NCI-H1694 treated with DMSO at 0.1 percent for 48 hours (cell line): ENCODE measurements at regions not wholly inside any gene's neighbourhood (a gene's known extent, or its start where the extent isn't known, plus 50 kb on each side); places are given as distances from the start of the nearest gene placed in this dataset.
"Not testable (repeated sequence)": the region's sequence is repeated elsewhere in the genome, so short reads cannot be mapped to it uniquely, and the experiment has no call there.

ENCODE experiments used
- DNase-seq: peaks from one replicate; lab custom pipeline; 2025; lab: John Stamatoyannopoulos, UW

DNA sequence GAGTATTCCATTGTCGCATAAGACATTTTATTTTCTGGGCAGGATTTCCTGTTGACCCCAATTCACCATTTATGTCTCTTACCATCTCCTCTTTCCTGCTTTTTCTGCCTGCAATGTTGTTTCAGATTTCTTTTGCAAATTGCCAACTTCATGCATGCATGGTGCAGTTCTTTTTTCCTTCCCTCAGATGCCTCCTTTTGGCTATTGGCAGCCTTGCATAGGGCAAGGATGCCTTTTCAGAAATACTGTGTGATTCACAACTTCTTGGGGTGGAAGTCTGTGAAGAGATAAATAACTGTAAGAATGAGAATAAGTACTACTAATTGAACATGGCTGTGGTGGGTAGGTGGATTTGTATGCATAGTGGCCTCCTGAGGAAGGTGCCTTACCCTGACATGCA, 116.7 kb downstream of the SOX4 start:
- DNase-seq = no peak

DNA sequence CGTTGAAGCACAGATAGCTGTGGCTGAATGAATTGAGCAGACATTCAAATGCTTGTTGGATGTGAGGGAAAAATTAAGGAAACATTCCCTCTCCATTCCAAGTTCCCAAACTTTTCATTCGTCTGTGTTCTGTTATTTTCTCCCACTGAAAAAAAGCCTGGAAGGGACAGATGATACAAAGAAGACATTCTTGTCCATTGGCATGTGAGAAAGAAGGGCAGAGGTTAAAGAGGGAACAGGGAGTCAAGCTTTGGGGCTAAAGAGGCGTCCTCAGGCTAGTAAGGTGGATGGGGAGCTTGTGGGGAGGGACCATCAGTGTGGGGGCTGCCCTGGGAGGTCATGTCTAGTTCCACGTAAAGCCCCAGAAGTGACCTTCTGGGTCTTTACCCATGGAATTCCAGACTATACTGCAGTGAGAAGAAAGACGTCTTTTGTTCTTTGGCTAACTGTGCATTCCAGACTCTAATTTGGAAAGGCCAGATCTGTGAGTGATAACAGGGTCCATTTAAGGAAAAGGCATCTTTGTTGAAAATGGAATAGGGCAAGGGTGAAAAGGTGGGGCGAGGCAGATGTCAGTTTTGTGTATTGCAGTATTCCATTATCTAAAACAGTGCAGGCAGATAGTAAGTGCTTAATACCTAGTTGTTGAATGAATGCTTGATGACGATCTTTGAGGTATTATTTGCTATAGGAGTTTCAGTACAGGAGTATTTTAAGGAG, 117.5 kb downstream of the SOX4 start:
- DNase-seq = no peak

- no peak for DNase-seq
Measured at GRCh38 chr6:21712213-21712612, 118.7 kb downstream of the SOX4 start.

GRCh38 chr6:21713481-21713880, 119.9 kb downstream of the SOX4 start:
- no peak for DNase-seq

- DNase-seq = no peak
Measured at GRCh38 chr6:21715180-21715579, 121.6 kb downstream of the SOX4 start.

GRCh38 chr6:21722510-21722909, 129.0 kb downstream of the SOX4 start:
- no peak for DNase-seq

GRCh38 chr6:21726676-21727075, 133.1 kb downstream of the SOX4 start:
- no peak for DNase-seq

- no peak for DNase-seq
Measured at GRCh38 chr6:21728141-21728540, 134.6 kb downstream of the SOX4 start.

DNA sequence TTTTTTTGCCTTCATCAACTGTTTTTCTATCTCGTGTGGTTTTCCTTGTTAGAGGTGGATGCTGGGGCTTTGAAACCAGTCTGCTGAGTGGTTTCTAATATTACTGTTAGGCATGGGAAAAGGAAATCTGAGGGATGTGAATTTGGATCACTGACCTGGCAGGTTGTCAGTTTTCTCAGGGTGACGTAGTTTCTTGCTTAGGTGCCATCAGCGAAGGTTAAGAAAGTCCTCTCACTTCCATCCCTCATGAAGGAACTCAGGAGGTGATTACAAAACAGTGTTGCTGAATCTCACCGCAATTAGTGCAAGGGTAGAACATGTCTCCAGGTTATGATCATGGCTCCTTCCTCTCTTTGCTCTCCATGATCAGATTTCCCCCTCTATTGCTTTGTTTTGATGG, 135.9 kb downstream of the SOX4 start:
- no peak for DNase-seq

GRCh38 chr6:21730533-21730932, 137.0 kb downstream of the SOX4 start:
- DNase-seq = no peak

DNA sequence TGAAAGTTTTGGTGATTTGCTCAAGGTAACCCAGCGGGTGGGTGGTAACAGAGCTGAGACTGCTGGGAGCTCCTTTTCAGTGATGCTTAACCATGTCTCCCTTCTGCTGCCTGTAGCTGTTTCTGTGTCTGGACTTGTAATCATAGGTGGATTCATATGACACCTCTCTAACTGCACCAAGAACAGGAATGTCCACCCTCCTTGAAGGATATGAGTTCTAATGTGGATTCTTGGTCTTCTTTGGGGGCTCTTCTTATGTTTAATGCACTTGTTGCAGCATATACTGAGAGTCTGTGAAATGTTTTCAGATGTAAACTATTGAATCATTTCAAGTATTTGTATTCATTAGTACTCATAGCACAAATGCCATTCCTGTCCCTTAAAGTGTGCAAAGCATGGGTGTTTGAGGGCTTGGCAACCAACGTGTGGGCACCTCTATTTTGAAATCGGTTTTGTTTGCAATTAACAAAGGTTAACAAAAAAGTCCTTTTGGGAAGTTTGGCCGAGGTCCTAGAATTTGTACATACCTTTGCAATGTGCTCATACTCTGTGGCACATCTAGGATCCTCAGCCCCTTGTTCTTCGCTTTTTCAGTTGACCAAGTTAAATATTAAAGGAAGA, 138.0 kb downstream of the SOX4 start:
- no peak for DNase-seq

- DNase-seq = not testable (repeated sequence)
Measured at GRCh38 chr6:21732032-21732730, 138.6 kb downstream of the SOX4 start.

DNA sequence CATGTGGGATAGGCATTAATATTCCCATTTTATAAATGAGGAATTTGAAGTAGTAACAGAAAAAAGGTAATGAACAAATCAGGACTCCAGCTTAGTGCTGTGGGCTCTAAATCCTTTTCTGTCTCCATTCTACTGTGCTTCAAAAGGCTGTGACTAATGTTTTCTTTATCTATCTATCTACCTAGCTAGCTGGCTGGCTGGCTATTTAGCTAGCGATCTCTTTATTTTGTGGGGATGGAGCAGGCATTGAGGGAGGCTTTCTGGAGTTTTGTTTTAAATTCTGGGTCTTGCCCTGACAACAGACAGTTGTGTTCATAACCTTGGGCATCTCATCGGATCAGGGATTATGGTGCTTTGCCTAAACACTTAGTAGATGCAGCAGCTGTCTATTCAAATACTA, 139.2 kb downstream of the SOX4 start:
- DNase-seq = no peak

DNA sequence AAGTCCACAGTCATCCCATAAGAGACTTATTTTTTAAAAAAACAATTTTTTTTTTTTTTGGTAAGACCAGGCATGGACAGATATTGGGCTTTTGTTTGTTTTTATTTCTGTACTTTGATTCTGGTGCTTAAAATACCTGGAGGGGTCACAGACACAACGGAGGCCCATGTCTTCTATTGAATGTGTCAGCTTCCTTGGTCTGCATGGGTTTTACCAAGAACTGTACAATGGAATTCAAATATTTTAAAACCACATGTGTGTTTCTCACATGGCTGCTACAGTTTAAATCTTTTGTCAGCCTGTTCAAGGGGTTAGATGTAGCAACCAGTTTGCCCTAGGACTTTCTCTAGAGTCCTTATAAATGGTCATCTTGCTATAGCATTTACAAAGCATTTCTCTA, 139.8 kb downstream of the SOX4 start:
- DNase-seq = no peak

GRCh38 chr6:21734204-21734603, 140.7 kb downstream of the SOX4 start:
- no peak for DNase-seq

- DNase-seq = no peak
Measured at GRCh38 chr6:21738180-21739094, 144.9 kb downstream of the SOX4 start.

DNA sequence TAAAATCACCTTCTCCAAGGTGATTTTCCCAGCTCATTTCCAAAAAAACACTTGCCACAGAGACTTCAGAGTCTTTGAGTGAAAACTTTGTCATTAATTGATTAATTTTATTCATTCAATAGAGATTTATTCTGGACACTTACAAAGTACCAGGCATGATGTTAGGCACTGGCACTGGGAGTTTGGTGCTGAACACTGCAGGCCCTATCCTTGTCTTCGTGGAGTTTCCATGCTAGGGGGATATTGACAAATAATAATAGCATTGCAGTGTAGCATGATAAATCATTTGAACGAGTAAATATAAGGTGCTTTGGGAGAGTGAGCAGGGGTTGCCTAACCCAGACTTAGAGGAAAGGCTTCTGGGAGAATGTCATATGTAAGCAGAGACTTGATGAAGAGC, 145.7 kb downstream of the SOX4 start:
- DNase-seq = no peak

DNA sequence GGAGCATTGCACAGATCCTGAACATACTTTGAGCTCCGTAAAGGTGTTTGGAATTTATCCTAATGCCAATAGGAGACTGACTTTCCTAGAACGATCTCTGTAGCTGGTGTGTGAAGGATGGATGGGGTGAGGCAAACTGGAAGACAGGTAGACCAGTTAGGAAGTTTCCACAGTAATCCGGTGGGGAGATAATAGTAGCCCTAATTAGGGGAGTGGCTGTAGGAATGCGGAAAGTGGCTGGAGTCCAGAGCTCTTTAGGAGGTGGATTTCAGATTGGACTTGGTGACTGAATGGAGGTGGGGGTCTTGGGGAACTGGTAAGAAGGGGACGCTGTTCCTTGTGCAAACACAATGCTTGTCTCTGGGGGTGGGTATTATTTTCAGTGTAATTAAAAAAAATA, 146.3 kb downstream of the SOX4 start:
- DNase-seq = no peak

GRCh38 chr6:21740376-21741124, 147.0 kb downstream of the SOX4 start:
- no peak for DNase-seq

DNA sequence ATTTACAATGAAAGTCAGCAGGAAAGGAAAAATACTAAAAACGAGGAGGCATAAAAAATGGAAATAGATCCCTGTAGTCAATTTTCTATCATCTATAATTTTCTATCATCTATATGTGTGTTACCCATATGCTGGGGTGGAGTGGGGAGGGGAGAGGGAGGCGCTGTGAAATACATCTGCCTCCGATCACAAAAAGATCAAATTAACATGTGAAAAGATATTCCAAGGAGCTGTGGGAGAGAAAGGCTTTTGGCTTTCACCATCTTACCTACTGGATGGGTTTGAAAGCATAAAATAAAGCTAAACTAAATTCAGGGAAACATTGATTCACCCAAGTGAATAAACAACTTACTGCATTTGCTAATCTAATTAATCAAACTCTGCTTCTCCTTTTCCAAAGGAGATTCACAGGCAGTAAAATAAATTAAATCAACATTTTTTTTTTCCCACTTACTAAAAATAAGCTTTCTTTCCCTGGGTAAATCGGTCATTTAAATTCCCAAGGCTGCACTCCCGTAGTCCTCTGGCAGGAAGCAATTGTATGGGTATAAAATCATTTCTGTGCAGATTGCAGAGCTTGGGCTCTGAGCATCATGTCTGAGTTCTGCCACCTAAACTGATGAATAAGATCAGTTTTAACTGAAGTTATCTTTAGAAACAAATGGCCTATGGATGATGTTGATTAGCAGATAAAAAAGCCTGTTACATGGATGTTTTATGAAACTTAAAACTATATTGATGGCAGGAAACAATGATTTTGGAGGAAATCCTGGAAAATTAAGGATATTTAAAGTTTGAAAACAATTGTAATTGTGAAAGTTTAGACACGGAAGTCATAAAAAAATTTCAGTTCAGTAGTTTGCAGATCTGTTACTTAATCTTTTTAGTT, 147.9 kb downstream of the SOX4 start:
- DNase-seq = peak; percentile 21
